ENCODE measurements at regions not wholly inside any gene's neighbourhood (a gene's known extent, or its start where the extent isn't known, plus 50 kb on each side); places are given as distances from the start of the nearest gene placed in this dataset.
"Not testable (repeated sequence)": the region's sequence is repeated elsewhere in the genome, so short reads cannot be mapped to it uniquely, and the experiment has no call there.

DNA sequence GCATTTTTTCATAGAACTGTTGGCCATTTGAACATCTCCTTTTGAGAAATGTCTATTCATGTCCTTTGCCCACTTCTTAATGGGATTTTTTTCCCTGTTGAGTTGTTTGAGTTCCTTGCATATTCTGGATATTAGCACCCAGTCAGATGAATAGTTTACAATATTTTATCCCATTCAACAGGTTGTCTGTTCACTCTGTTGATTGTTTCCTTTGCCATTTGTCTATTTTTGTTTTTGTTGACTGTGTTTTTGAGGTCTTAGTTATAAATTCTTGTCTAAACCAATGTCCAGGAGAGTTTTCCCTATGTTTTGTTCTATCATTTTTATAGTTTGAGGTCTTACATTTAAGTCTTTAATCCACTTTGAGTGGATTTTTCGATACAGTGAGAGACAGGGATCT lies 139.0 kb upstream of the TNPO1 start:
- 40 to 48% methylated on average over 1 of the region's 1 CpG for WGBS, 2 donors
- ATAC-seq: no peak
- H3K27me3 ChIP-seq: no peaks in the 10 kb centered on the region

GRCh38 chr5:72676831-72677230 lies 139.6 kb upstream of the TNPO1 start:
- ATAC-seq; H3K36me3 ChIP-seq; H3K27me3 ChIP-seq; FAIRE-seq; H3K4me1 ChIP-seq; intact Hi-C loops (cut with DNase I); H3K27ac ChIP-seq; H3K9me3 ChIP-seq; H3K4me3 ChIP-seq; DNase-seq: not testable (repeated sequence)
- WGBS, 2 donors: 78 to 88% methylated on average over 8 of the region's 8 CpGs

More for the DNA sequence above, 139.0 kb upstream of the TNPO1 start:
- Histone ChIP-seq H3K36me3 (no peaks in the 10 kb centered on the region), H3K4me1 (no peaks in the 10 kb centered on the region), H3K27ac (no peak overlapping the region), H3K9me3 (no peaks in the 10 kb centered on the region), H3K4me3 (no peak overlapping the region)
- no peak for DNase-seq
- FAIRE-seq: no peak
- TF ChIP-seq, protein P1, sequence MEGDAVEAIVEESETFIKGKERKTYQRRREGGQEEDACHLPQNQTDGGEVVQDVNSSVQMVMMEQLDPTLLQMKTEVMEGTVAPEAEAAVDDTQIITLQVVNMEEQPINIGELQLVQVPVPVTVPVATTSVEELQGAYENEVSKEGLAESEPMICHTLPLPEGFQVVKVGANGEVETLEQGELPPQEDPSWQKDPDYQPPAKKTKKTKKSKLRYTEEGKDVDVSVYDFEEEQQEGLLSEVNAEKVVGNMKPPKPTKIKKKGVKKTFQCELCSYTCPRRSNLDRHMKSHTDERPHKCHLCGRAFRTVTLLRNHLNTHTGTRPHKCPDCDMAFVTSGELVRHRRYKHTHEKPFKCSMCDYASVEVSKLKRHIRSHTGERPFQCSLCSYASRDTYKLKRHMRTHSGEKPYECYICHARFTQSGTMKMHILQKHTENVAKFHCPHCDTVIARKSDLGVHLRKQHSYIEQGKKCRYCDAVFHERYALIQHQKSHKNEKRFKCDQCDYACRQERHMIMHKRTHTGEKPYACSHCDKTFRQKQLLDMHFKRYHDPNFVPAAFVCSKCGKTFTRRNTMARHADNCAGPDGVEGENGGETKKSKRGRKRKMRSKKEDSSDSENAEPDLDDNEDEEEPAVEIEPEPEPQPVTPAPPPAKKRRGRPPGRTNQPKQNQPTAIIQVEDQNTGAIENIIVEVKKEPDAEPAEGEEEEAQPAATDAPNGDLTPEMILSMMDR (IDR thresholded peaks at IDR 0.05): no peak
- intact Hi-C loops (cut with DNase I): no loop called here

DNA sequence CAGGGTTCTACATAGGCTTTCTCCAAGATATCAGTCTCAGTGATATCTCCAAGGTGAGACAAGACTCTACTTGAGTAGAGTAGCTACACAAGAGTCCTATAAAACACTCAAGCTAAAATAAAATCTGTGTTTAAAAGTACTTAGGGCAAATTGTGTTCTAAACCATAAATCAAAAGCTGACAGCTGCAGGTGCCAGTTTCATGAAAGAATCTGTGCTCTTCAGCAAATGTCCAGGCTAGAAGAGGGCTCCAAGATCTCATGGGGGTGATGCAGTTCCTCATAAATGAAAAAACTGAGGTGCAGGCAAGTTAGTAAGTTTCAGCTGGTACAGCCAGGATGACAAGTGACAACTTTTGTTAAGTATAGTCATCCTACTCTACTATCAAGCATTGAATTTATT lies 142.8 kb upstream of the TNPO1 start:
- TF ChIP-seq, protein P1 (IDR thresholded peaks at IDR 0.05): no peak
- Histone ChIP-seq H3K36me3 (no peaks in the 10 kb centered on the region), H3K4me1 (no peaks in the 10 kb centered on the region), H3K27ac (no peak overlapping the region), H3K4me3 (no peak overlapping the region), H3K27me3 (no peaks in the 10 kb centered on the region), H3K9me3 (no peaks in the 10 kb centered on the region)
- ATAC-seq: no peak
- no peak for FAIRE-seq
- DNase-seq: no peak
- intact Hi-C loops (cut with DNase I): no loop called here

- no peaks in the 10 kb centered on the region for H3K36me3 ChIP-seq
These were observed 143.3 kb upstream of the TNPO1 start for GRCh38 chr5:72673180-72673579.

GRCh38 chr5:72667708-72668107 lies 148.8 kb upstream of the TNPO1 start:
- Histone ChIP-seq H3K27me3 (no peaks in the 10 kb centered on the region), H3K4me1 (no peaks in the 10 kb centered on the region), H3K36me3 (no peaks in the 10 kb centered on the region), H3K27ac (no peak overlapping the region), H3K4me3 (no peak overlapping the region), H3K9me3 (no peaks in the 10 kb centered on the region)
- DNase-seq (no peak), FAIRE-seq (no peak), ATAC-seq (no peak)
- TF ChIP-seq, protein P1 (IDR thresholded peaks at IDR 0.05): no peak
- intact Hi-C loops (cut with DNase I): no loop called here
- WGBS, 2 donors: 92 to 94% methylated on average over 1 of the region's 1 CpG

More at GRCh38 chr5:72673180-72673579, 143.3 kb upstream of the TNPO1 start:
- no peak overlapping the region for H3K27ac ChIP-seq
- DNase-seq: no peak
- no peaks in the 10 kb centered on the region for H3K4me1 ChIP-seq
- no peaks in the 10 kb centered on the region for H3K27me3 ChIP-seq
- no peak overlapping the region for H3K4me3 ChIP-seq
- TF ChIP-seq, protein P1 (IDR thresholded peaks at IDR 0.05): no peak
- H3K9me3 ChIP-seq: no peaks in the 10 kb centered on the region
- ATAC-seq: no peak
- FAIRE-seq: no peak
- intact Hi-C loops (cut with DNase I): no loop called here

DNA sequence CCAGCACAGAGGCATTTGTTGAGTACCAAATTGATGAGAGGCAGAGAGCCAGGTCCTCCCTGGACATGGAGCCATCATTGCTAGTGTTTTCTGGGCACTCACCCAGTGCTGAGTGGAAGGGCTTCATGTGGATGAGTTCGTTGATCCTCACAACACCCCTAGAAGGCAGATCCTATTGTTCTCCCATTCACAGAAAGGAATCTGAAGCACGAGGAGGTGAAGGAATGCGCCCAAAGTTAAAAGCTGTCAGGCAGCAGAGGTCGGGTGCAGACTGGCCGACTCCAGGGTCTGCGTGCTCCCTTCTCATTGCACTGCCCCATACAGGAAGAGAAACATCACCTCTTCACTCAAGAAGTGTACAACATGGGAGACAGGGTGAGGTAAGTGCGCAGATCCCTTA lies 153.5 kb upstream of the TNPO1 start:
- Histone ChIP-seq H3K9me3 (no peaks in the 10 kb centered on the region), H3K4me3 (no peak overlapping the region), H3K27ac (no peak overlapping the region), H3K36me3 (no peaks in the 10 kb centered on the region), H3K27me3 (no peaks in the 10 kb centered on the region), H3K4me1 (no peaks in the 10 kb centered on the region)
- TF ChIP-seq, protein P1 (IDR thresholded peaks at IDR 0.05): no peak
- intact Hi-C loops (cut with DNase I): no loop called here
- WGBS, 2 donors: 62 to 68% methylated on average over 7 of the region's 7 CpGs
- ATAC-seq: no peak
- FAIRE-seq: no peak
- no peak for DNase-seq
